Choroid plexus epithelial cell (primary cell): ENCODE measurements at regions not wholly inside any gene's neighbourhood (a gene's known extent, or its start where the extent isn't known, plus 50 kb on each side); places are given as distances from the start of the nearest gene placed in this dataset.

Source experiments
- DNase-seq: peaks from one replicate; pipeline ENCODE4 v3.0.0-alpha.2; 2010; ENCODE audit warnings: low read depth
- H3K4me3 ChIP-seq: 2 replicates; pipeline ENCODE4 v1.5.1; 2011; ENCODE audit warnings: low read depth, mild to moderate bottlenecking, control low read depth, low read length, moderate library complexity
- CTCF ChIP-seq: conservative IDR thresholded peaks from 2 replicates; pipeline ENCODE4 v1.5.1; 2011; ENCODE audit warnings: low read depth, mild to moderate bottlenecking, control low read depth, inconsistent platforms, low read length, moderate library complexity

GRCh38 chr2:37582481-37583220, 88.8 kb downstream of the CDC42EP3 start:
- DNase-seq: no peak

GRCh38 chr2:37583402-37583801, 88.0 kb downstream of the CDC42EP3 start:
- DNase-seq: peak; percentile 54
- H3K4me3 ChIP-seq: no peak overlapping the region
- no peak for TF ChIP-seq CTCF

More at GRCh38 chr2:37582481-37583220, 88.8 kb downstream of the CDC42EP3 start:
- H3K4me3 ChIP-seq: no peak overlapping the region
- no peak for TF ChIP-seq CTCF

- peak; percentile 47 for DNase-seq
- H3K4me3 ChIP-seq: no peak overlapping the region
- no peak for TF ChIP-seq CTCF
Observed at GRCh38 chr2:37583867-37584266, 87.6 kb downstream of the CDC42EP3 start.

- peak; percentile 67 for DNase-seq
- H3K4me3 ChIP-seq: no peak overlapping the region
- TF ChIP-seq CTCF: no peak
Observed at GRCh38 chr2:37585295-37585908, 86.0 kb downstream of the CDC42EP3 start.

- no peak overlapping the region for H3K4me3 ChIP-seq
- TF ChIP-seq CTCF: no peak
- peak; percentile 95 for DNase-seq
Observed at GRCh38 chr2:37585982-37586621, 85.3 kb downstream of the CDC42EP3 start.

GRCh38 chr2:37586663-37587317, 84.7 kb downstream of the CDC42EP3 start:
- no peak for TF ChIP-seq CTCF
- no peak overlapping the region for H3K4me3 ChIP-seq
- no peak for DNase-seq
